Skeletal muscle satellite cell (primary cell): ENCODE measurements at regions not wholly inside any gene's neighbourhood (a gene's known extent, or its start where the extent isn't known, plus 50 kb on each side); places are given as distances from the start of the nearest gene placed in this dataset.

Experiments
- H3K27me3 ChIP-seq: 2 replicates; pipeline ENCODE4 v1.7.0; 2013; ENCODE audit warnings: low read length; ENCODE audit not compliant: control insufficient read depth, insufficient read depth
- H3K36me3 ChIP-seq: 2 replicates; pipeline ENCODE4 v1.7.0; 2013; ENCODE audit warnings: mild to moderate bottlenecking, control low read depth, low read length; ENCODE audit not compliant: insufficient read depth
- H3K4me1 ChIP-seq: 2 replicates; pipeline ENCODE4 v1.7.0; 2013; ENCODE audit warnings: low read length; ENCODE audit not compliant: control insufficient read depth, insufficient read depth
- H3K4me2 ChIP-seq: 2 replicates; pipeline ENCODE4 v1.7.0; 2013; ENCODE audit warnings: mild to moderate bottlenecking, low read length
- H3K4me3 ChIP-seq: 2 replicates; pipeline ENCODE4 v1.7.0; 2013; ENCODE audit warnings: low read length
- H3K9ac ChIP-seq: 2 replicates; pipeline ENCODE4 v1.7.0; 2013; ENCODE audit warnings: mild to moderate bottlenecking, low read depth, low read length, moderate library complexity
- H3K9me3 ChIP-seq: replicated peaks from 2 replicates; pipeline ENCODE4 v1.7.0; 2013; ENCODE audit warnings: mild to moderate bottlenecking, control low read depth, low read length

GRCh38 chr11:45086526-45086925, 59.9 kb upstream of the PRDM11 start:
- Histone ChIP-seq H3K4me3 (no peak overlapping the region), H3K9ac (no peak overlapping the region), H3K4me1 (peaks cover 8% of the 10 kb centered on the region), H3K36me3 (no peaks in the 10 kb centered on the region), H3K4me2 (no peak overlapping the region), H3K9me3 (no peaks in the 10 kb centered on the region), H3K27me3 (peaks cover 39% of the 10 kb centered on the region)

GRCh38 chr11:45087086-45087899, 59.1 kb upstream of the PRDM11 start:
- Histone ChIP-seq H3K4me2 (no peak overlapping the region), H3K27me3 (peaks cover 36% of the 10 kb centered on the region), H3K9ac (no peak overlapping the region), H3K36me3 (no peaks in the 10 kb centered on the region), H3K4me1 (peaks cover 8% of the 10 kb centered on the region), H3K9me3 (no peaks in the 10 kb centered on the region), H3K4me3 (no peak overlapping the region)

- Histone ChIP-seq H3K4me1 (peaks cover 8% of the 10 kb centered on the region), H3K9ac (no peak overlapping the region), H3K9me3 (no peaks in the 10 kb centered on the region)
These were observed 58.6 kb upstream of the PRDM11 start for GRCh38 chr11:45087900-45088160.

GRCh38 chr11:45089251-45089650, 57.2 kb upstream of the PRDM11 start:
- Histone ChIP-seq H3K4me1 (peaks cover 8% of the 10 kb centered on the region), H3K4me2 (no peak overlapping the region), H3K27me3 (peaks cover 24% of the 10 kb centered on the region), H3K4me3 (no peak overlapping the region), H3K9ac (no peak overlapping the region), H3K36me3 (no peaks in the 10 kb centered on the region), H3K9me3 (no peaks in the 10 kb centered on the region)

More at GRCh38 chr11:45087900-45088160, 58.6 kb upstream of the PRDM11 start:
- H3K36me3 ChIP-seq = no peaks in the 10 kb centered on the region
- H3K27me3 ChIP-seq = peaks cover 30% of the 10 kb centered on the region
- H3K4me3 ChIP-seq = no peak overlapping the region
- H3K4me2 ChIP-seq = no peak overlapping the region

GRCh38 chr11:45089676-45090499, 56.6 kb upstream of the PRDM11 start:
- H3K4me1 ChIP-seq = peaks cover 8% of the 10 kb centered on the region
- no peak overlapping the region for H3K9ac ChIP-seq
- peaks cover 22% of the 10 kb centered on the region for H3K27me3 ChIP-seq
- H3K4me3 ChIP-seq = no peak overlapping the region
- H3K9me3 ChIP-seq = no peaks in the 10 kb centered on the region
- no peak overlapping the region for H3K4me2 ChIP-seq
- H3K36me3 ChIP-seq = no peaks in the 10 kb centered on the region

GRCh38 chr11:45090607-45091006, 55.8 kb upstream of the PRDM11 start:
- peaks cover 8% of the 10 kb centered on the region for H3K4me1 ChIP-seq
- H3K9me3 ChIP-seq = no peaks in the 10 kb centered on the region
- peaks cover 29% of the 10 kb centered on the region for H3K27me3 ChIP-seq
- no peak overlapping the region for H3K9ac ChIP-seq
- H3K4me3 ChIP-seq = no peak overlapping the region
- H3K36me3 ChIP-seq = no peaks in the 10 kb centered on the region
- no peak overlapping the region for H3K4me2 ChIP-seq

GRCh38 chr11:45091563-45092403, 54.7 kb upstream of the PRDM11 start:
- Histone ChIP-seq H3K4me1 (peaks cover 8% of the 10 kb centered on the region), H3K4me2 (no peak overlapping the region), H3K4me3 (no peak overlapping the region), H3K9ac (no peak overlapping the region), H3K9me3 (no peaks in the 10 kb centered on the region), H3K27me3 (peaks cover 30% of the 10 kb centered on the region), H3K36me3 (no peaks in the 10 kb centered on the region)

GRCh38 chr11:45092404-45092785, 54.0 kb upstream of the PRDM11 start:
- Histone ChIP-seq H3K4me2 (no peak overlapping the region), H3K27me3 (peaks cover 34% of the 10 kb centered on the region), H3K36me3 (no peaks in the 10 kb centered on the region), H3K4me3 (no peak overlapping the region), H3K9me3 (no peaks in the 10 kb centered on the region), H3K4me1 (peaks cover 8% of the 10 kb centered on the region), H3K9ac (no peak overlapping the region)

GRCh38 chr11:45092901-45093760, 53.3 kb upstream of the PRDM11 start:
- Histone ChIP-seq H3K36me3 (no peaks in the 10 kb centered on the region), H3K4me1 (peaks cover 8% of the 10 kb centered on the region), H3K4me2 (no peak overlapping the region), H3K4me3 (no peak overlapping the region), H3K9me3 (no peaks in the 10 kb centered on the region), H3K9ac (no peak overlapping the region), H3K27me3 (peaks cover 34% of the 10 kb centered on the region)

GRCh38 chr11:45093761-45094455, 52.5 kb upstream of the PRDM11 start:
- Histone ChIP-seq H3K9ac (no peak overlapping the region), H3K27me3 (peaks cover 39% of the 10 kb centered on the region), H3K9me3 (no peaks in the 10 kb centered on the region), H3K4me3 (no peak overlapping the region), H3K4me2 (no peak overlapping the region), H3K36me3 (no peaks in the 10 kb centered on the region), H3K4me1 (peaks cover 7% of the 10 kb centered on the region)
